ENCODE measurements at regions not wholly inside any gene's neighbourhood (a gene's known extent, or its start where the extent isn't known, plus 50 kb on each side); places are given as distances from the start of the nearest gene placed in this dataset.

DNA sequence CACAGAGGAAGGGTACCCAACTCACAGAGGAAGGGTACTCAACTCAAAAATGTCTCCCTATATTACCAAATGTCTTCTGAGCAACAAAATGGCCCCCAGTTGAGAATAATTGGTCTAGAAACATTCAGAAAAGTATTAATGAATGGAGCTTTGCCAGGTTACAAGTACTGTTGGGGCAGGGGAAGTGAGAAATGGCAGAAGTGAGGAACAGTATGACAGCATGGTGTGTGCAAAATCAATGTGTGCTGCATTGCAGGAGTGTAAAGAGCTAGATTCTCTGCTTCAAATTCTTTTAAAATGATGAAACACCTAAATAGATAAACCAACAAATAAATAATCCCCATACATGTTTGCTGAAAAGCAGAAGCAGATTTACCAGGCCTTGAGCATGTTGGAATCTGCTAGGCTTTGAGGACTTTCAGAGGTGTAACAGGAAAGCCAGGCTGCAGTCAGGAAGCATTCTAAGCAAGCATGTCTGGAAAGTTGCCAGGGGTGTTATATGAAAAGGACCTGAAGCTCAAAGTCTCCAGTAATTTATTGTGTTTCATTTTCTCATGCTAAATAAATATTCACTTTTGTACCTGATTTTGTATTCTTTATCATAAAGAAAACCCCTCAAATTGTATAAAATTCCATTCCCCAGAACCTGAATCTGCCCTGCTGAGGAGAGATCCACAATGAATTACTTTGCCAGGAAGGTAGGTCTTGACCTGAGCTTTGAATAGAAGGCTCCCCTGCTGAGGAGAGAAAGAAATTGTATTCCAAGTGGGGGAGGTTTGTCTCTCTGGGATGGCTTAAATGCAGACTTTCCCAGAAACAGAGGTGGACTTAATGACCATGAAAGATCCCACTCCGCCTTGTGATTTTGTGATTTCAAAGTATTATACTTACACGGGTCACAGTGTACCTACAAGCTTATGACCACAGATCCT lies 265.0 kb upstream of the MARCKS start:
- no peak overlapping the region for H3K27ac Mint-ChIP-seq
- no peaks in the 10 kb centered on the region for H3K4me1 Mint-ChIP-seq (ENCODE audit: low read depth)
- DNase-seq = no peak
- no peaks in the 10 kb centered on the region for H3K36me3 Mint-ChIP-seq (ENCODE audit: low read depth)
- peaks cover 2% of the 10 kb centered on the region for H3K27me3 Mint-ChIP-seq
- H3K9me3 Mint-ChIP-seq = peaks cover 3% of the 10 kb centered on the region
- no peak overlapping the region for H3K4me3 Mint-ChIP-seq

DNA sequence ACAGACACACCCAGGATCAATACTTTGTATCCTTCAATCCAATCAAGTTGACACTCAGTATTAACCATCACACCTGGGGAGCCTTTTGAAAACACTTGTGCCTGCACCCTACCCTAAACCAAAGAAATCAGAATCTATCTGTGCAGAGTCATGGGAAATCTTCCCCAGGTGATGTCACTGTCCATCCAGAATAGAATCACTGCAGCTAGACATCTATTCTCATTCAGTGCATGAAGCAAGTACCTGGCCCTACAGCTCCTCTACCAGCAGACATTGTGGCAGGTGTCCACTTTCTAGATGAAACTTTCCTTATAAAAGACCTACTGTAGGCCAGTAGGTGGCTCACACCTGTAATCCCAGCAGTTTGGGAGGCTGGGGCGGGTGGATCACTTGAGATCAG lies 262.4 kb upstream of the MARCKS start:
- Mint-ChIP-seq H3K4me1 (ENCODE audit: low read depth) (no peaks in the 10 kb centered on the region), H3K27me3 (peaks cover 3% of the 10 kb centered on the region), H3K9me3 (peaks cover 3% of the 10 kb centered on the region), H3K4me3 (no peak overlapping the region), H3K27ac (no peak overlapping the region), H3K36me3 (ENCODE audit: low read depth) (no peaks in the 10 kb centered on the region)
- DNase-seq = no peak

- Mint-ChIP-seq H3K4me1 (ENCODE audit: low read depth) (no peaks in the 10 kb centered on the region), H3K27ac (no peak overlapping the region), H3K4me3 (no peak overlapping the region), H3K9me3 (peaks cover 3% of the 10 kb centered on the region), H3K27me3 (peaks cover 3% of the 10 kb centered on the region), H3K36me3 (ENCODE audit: low read depth) (no peaks in the 10 kb centered on the region)
- DNase-seq = no peak
Measured at GRCh38 chr6:113595911-113596376, 261.2 kb upstream of the MARCKS start.

GRCh38 chr6:113596387-113597230 lies 260.5 kb upstream of the MARCKS start:
- H3K27me3 Mint-ChIP-seq = peaks cover 3% of the 10 kb centered on the region
- no peak for DNase-seq
- no peaks in the 10 kb centered on the region for H3K36me3 Mint-ChIP-seq (ENCODE audit: low read depth)
- no peak overlapping the region for H3K4me3 Mint-ChIP-seq
- no peak overlapping the region for H3K27ac Mint-ChIP-seq
- H3K9me3 Mint-ChIP-seq = peaks cover 3% of the 10 kb centered on the region
- no peaks in the 10 kb centered on the region for H3K4me1 Mint-ChIP-seq (ENCODE audit: low read depth)

GRCh38 chr6:113597231-113597583 lies 259.9 kb upstream of the MARCKS start:
- Mint-ChIP-seq H3K36me3 (ENCODE audit: low read depth) (no peaks in the 10 kb centered on the region), H3K4me1 (ENCODE audit: low read depth) (no peaks in the 10 kb centered on the region), H3K4me3 (no peak overlapping the region), H3K9me3 (peaks cover 3% of the 10 kb centered on the region), H3K27me3 (peaks cover 3% of the 10 kb centered on the region), H3K27ac (no peak overlapping the region)
- no peak for DNase-seq

DNA sequence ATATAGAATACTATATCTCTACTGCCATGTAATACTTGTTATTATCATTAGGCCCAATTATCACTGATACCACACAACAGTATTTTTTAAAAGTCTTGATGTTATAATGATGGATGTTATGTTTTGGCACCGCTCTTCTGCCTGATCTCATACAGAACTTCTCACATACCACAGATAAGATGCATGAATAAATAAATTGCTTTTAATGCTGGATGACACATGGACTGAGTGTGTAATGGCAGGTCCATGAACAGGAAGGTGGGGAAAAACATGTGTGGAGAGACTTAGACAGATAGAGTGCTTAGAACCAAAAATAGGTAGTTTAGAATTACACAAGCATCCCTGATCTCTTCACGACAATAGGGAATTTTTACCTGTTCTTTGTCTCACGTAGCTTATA lies 258.4 kb upstream of the MARCKS start:
- Mint-ChIP-seq H3K4me1 (ENCODE audit: low read depth) (no peaks in the 10 kb centered on the region), H3K4me3 (no peak overlapping the region), H3K27me3 (peaks cover 3% of the 10 kb centered on the region), H3K27ac (no peak overlapping the region), H3K36me3 (ENCODE audit: low read depth) (no peaks in the 10 kb centered on the region), H3K9me3 (peaks cover 3% of the 10 kb centered on the region)
- DNase-seq = no peak

DNA sequence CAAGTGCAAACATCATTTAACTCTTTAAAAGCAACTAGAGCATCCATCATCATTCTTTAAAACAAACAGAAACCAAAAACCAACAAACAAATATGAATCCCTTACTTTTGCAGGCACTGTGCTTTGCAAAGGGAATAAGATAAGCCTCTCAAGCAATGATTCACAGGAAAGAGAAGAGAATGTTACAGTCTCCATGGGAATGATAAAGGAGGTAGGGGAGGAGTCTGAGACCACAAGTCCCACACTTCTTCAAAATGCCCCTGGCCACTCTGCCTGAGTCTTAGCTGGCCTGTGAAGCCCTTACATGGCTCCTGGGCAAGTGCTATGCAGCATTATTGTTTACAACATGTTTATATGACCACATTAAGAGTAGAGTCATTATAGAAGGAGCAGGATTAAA lies 257.7 kb upstream of the MARCKS start:
- no peak overlapping the region for H3K4me3 Mint-ChIP-seq
- H3K27me3 Mint-ChIP-seq = peaks cover 3% of the 10 kb centered on the region
- no peaks in the 10 kb centered on the region for H3K36me3 Mint-ChIP-seq (ENCODE audit: low read depth)
- no peak overlapping the region for H3K27ac Mint-ChIP-seq
- H3K9me3 Mint-ChIP-seq = peaks cover 4% of the 10 kb centered on the region
- no peaks in the 10 kb centered on the region for H3K4me1 Mint-ChIP-seq (ENCODE audit: low read depth)
- no peak for DNase-seq

DNA sequence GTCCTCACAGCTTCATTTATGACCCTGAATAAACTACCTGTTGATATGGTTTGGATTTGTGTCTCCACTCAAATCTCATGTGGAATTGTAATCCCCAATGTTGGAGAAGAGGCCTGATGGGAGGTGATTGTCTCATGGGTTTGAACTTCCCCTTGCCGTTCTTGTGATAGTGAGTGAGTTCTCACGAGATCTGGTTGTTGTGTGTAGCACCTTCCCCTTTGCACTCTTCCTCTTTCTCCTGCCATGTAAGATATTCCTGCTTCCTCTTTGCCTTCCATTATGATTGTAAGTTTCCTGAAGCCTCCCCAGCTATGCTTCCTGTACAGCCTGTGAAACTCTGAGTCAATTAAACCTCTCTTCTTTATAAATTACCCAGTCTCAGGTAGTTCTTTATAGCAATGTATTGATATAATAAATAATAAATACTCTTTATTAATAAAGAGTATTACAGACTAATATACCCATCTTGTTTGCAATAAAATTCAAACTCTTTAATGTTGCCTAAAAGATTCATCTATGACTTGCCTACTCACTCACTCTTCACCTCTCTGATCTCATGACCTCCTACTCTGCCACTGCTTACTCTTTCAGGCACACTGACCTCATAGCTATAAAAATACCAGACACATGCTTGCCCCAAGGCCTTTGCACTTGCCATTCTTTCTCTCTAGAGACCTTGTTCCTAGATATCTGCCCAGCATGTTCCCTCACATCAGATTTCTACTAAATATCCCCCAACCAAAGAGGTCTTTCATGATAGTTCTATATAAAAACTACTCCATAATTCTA lies 256.4 kb upstream of the MARCKS start:
- no peak overlapping the region for H3K4me3 Mint-ChIP-seq
- H3K27me3 Mint-ChIP-seq = peaks cover 3% of the 10 kb centered on the region
- no peak for DNase-seq
- no peaks in the 10 kb centered on the region for H3K4me1 Mint-ChIP-seq (ENCODE audit: low read depth)
- H3K9me3 Mint-ChIP-seq = peaks cover 4% of the 10 kb centered on the region
- no peak overlapping the region for H3K27ac Mint-ChIP-seq
- no peaks in the 10 kb centered on the region for H3K36me3 Mint-ChIP-seq (ENCODE audit: low read depth)

- Mint-ChIP-seq H3K4me1 (ENCODE audit: low read depth) (no peaks in the 10 kb centered on the region), H3K27ac (no peak overlapping the region), H3K4me3 (no peak overlapping the region), H3K9me3 (peaks cover 13% of the 10 kb centered on the region), H3K27me3 (peaks cover 4% of the 10 kb centered on the region), H3K36me3 (ENCODE audit: low read depth) (no peaks in the 10 kb centered on the region)
- no peak for DNase-seq
Measured at GRCh38 chr6:113607821-113608545, 249.2 kb upstream of the MARCKS start.

DNA sequence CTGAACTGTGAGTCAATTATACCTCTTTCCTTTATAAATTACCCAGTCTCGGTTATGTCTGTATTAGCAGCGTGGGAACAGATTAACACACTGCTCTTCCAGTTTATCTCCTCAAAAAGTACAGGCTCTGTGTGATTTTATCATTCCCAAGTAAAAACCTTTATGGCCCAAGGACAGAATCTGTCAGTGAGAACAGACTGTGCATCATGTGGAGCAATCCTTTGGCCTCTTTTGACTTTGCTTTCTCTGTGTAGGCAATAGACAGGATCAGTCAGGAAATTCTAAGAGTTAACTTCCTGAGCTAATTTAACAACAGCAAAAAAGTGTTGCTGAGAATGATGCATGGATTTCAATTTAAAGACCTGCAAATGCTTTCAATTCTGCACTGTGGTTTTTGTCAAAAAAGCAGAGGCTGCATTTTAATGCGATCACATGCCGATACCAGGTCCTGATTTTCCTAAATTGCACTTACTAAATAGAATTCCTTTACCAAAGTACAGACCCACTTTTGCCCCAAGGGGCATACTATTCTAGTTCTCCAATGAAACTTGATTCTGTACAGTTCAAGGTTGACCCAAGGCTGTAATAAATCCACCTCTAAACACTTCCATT lies 246.7 kb upstream of the MARCKS start:
- Mint-ChIP-seq H3K9me3 (peaks cover 13% of the 10 kb centered on the region), H3K4me1 (ENCODE audit: low read depth) (no peaks in the 10 kb centered on the region), H3K36me3 (ENCODE audit: low read depth) (no peaks in the 10 kb centered on the region), H3K27me3 (peaks cover 20% of the 10 kb centered on the region), H3K4me3 (no peak overlapping the region), H3K27ac (no peak overlapping the region)
- DNase-seq = no peak

DNA sequence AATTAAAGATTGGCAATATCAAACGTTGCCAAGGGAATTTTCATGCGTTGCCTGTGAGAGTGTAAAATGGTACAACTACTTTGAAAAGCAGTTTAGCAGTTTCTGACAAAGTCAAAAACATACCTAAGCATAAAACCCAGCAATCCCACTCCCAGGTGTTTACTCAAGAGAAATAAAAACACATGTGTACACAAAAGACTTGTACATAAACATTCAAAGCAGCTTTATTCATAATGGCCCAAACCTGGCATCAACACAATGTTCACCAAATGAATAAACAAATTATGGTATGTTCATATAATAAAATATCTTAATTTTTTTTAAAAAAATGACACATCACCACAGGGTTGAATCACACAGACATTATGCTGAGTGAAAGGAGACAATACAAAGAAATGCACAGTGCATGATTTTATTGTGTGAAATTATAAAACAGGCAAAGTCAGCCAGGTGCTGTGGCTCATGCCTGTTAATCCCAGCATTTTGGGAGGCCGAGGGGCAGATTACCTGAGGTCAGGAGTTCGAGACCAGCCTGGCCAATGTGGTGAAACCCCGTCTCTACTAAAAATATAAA lies 240.4 kb upstream of the MARCKS start:
- Mint-ChIP-seq H3K4me3 (no peak overlapping the region), H3K4me1 (ENCODE audit: low read depth) (no peaks in the 10 kb centered on the region), H3K9me3 (peaks cover 10% of the 10 kb centered on the region), H3K27ac (no peak overlapping the region), H3K27me3 (peaks cover 20% of the 10 kb centered on the region), H3K36me3 (ENCODE audit: low read depth) (no peaks in the 10 kb centered on the region)
- no peak for DNase-seq

- H3K4me3 Mint-ChIP-seq = no peak overlapping the region
- H3K4me1 Mint-ChIP-seq (ENCODE audit: low read depth) = no peaks in the 10 kb centered on the region
- no peaks in the 10 kb centered on the region for H3K36me3 Mint-ChIP-seq (ENCODE audit: low read depth)
- H3K27me3 Mint-ChIP-seq = peaks cover 14% of the 10 kb centered on the region
- DNase-seq = no peak
- no peak overlapping the region for H3K27ac Mint-ChIP-seq
- peaks cover 2% of the 10 kb centered on the region for H3K9me3 Mint-ChIP-seq
Measured at GRCh38 chr6:113619077-113619476, 238.1 kb upstream of the MARCKS start.

- Mint-ChIP-seq H3K27ac (no peak overlapping the region), H3K4me1 (ENCODE audit: low read depth) (no peaks in the 10 kb centered on the region), H3K9me3 (no peaks in the 10 kb centered on the region), H3K27me3 (peaks cover 10% of the 10 kb centered on the region), H3K36me3 (ENCODE audit: low read depth) (no peaks in the 10 kb centered on the region), H3K4me3 (no peak overlapping the region)
- no peak for DNase-seq
Measured at GRCh38 chr6:113620386-113620785, 236.8 kb upstream of the MARCKS start.
